GM13977 (cell line): ENCODE measurements at regions not wholly inside any gene's neighbourhood (a gene's known extent, or its start where the extent isn't known, plus 50 kb on each side); places are given as distances from the start of the nearest gene placed in this dataset.

Source experiments
- DNase-seq: peaks from one replicate; pipeline ENCODE4 v3.0.0; 2012; ENCODE audit warnings: low spot score
- in situ Hi-C: fragments of 300-500 bp; cut with MboI; formaldehyde crosslinking; loops from one replicate; pipeline ENCODE4 v1.12.0; 2022; ENCODE audit warnings: low sequenced_read_pairs, low pct_unique_long_range_greater_than_20kb, mixed read lengths, inconsistent platforms; ENCODE audit not compliant: unreplicated experiment
- TF ChIP-seq, protein P1 (sequence below): IDR thresholded peaks from 2 replicates; pipeline ENCODE4 v1.5.1; 2012; ENCODE audit warnings: mild to moderate bottlenecking, control low read depth; ENCODE audit not compliant: insufficient read depth; ENCODE audit errors: extremely low read depth, missing control alignments

DNA sequence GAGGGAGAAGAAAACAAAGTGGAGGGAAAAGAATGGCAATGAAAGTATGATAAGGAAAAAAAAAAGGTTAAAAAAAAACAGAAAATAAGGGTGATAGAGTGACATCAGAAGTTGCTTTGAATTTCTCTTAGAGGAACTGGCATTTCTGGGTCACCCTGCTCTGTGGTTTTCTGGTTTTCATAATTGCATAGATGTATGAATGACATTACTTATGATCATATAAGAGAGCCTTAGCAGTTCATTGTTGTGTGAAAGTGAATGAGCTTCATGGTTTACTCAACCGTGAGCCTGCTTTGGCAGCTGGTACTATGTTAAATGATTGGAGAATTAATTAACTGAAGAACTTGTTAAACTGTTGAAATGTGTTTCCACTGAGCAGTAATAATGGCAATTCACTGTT, 336.4 kb upstream of the FBXO33 start:
- TF ChIP-seq, protein P1, sequence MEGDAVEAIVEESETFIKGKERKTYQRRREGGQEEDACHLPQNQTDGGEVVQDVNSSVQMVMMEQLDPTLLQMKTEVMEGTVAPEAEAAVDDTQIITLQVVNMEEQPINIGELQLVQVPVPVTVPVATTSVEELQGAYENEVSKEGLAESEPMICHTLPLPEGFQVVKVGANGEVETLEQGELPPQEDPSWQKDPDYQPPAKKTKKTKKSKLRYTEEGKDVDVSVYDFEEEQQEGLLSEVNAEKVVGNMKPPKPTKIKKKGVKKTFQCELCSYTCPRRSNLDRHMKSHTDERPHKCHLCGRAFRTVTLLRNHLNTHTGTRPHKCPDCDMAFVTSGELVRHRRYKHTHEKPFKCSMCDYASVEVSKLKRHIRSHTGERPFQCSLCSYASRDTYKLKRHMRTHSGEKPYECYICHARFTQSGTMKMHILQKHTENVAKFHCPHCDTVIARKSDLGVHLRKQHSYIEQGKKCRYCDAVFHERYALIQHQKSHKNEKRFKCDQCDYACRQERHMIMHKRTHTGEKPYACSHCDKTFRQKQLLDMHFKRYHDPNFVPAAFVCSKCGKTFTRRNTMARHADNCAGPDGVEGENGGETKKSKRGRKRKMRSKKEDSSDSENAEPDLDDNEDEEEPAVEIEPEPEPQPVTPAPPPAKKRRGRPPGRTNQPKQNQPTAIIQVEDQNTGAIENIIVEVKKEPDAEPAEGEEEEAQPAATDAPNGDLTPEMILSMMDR, result no peak
- no peak for DNase-seq

DNA sequence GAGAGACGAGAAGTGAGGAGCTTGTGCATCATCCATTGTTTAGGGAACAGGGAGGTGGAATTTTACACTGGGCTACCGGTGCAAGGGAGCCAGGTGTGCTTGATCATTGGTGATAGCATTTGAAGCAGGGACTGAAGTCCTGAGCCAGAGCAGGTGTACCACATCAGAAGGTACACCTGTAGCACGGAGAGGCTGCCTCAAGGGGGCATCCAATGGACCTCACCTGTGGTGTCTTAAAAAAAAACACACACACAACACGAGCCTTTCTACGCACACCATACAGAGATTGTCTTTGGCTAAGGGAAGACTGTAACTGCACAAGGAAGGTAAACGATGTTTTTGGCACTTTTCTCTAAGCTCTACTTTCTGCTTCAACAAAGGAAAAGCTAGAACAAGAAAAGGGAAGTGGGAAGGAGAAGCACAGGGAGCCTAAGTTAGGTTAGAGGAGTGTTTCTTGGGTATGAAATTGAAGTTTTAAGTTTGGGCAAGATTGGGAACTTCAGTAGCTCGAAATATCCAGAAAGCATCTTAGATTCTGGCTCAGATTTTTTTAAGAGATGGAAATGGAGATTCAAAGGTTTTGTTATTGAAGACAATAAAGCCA, 334.3 kb upstream of the FBXO33 start:
- DNase-seq, result no peak
- TF ChIP-seq, protein P1, result no peak
- in situ Hi-C loops, result no loop called here

More for the DNA sequence above, 336.4 kb upstream of the FBXO33 start:
- in situ Hi-C loops, result no loop called here

DNA sequence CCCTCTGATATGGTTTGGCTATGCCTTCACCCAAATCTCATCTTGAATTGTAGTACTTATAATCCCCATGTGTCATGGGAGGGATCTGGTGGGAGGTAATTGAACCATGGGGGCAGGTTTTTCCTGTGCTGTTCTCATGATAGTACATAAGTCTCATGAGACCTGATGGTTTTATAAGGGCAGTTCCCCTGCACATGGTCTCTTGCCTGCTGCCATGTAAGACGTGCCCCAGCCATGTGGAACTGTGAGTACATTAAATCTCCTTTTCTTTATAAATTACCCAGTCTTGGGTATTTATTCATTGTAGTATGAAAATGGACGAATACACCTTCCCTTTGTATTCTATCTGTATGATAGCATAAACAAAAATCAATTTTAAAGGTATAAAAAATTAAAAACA, 333.4 kb upstream of the FBXO33 start:
- no peak for DNase-seq
- in situ Hi-C loops, result no loop called here
- TF ChIP-seq, protein P1, result no peak

DNA sequence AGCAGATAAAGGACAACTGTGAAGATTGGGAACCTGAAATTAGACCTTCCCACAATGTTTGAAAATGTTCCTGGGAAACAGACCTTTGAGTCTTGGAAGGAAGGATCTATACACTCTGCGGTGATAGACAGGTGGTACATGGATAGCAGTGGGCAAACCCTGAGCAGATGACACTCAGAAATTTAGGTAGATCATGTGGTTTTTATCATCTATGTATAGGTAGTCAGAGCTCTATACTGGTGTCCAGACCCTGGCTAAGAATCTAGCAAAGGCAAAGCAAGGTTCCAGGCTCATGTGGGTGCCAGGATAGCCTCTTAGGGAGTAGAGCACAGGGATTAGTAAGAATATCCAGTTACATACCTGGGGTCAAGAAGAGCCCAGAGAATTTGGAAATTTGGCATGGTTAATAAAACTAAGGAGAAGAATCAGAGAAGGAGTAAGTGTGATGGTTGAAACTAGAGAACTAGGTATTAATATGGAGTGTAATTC, 331.2 kb upstream of the FBXO33 start:
- TF ChIP-seq, protein P1, result no peak
- in situ Hi-C loops, result no loop called here
- no peak for DNase-seq

DNA sequence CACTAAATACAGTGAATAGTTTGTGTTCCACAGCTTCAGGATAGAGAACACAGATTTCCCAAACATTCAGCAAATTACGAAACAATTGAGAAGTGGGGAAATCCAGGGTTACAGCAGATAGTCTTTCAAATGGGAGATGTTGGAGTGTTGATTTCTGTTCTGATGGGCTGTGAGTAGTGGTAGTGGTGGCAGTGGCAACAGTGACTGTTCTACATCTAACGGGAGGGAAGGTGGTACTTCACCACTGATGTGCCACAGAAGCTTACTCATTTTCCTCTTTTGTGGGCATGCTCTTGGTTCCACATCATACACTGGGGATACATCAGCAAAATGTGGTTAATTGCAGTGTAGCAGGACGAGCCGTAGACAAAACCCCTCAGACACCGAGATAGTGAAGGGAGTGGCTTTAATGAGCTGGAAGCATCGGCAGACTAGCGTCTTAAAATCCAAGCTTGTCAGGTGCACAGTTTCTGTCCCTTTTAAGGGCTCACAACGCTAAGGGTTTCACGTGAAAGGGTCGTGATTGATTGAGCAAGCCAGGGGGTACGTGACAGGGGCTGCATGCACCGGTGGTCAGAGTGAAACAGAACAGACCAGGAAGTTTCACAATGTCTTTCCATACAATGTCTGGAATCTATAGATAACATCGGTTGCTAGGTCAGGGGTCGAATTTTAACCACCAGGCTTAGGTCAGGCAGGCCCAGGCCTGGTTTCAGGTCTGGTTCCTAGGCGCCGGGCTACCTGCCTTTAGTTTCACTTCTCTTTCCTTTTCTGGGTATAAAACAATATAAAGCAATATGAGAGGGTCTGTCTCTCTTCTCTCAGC, 330.6 kb upstream of the FBXO33 start:
- TF ChIP-seq, protein P1, result no peak
- no peak for DNase-seq

DNA sequence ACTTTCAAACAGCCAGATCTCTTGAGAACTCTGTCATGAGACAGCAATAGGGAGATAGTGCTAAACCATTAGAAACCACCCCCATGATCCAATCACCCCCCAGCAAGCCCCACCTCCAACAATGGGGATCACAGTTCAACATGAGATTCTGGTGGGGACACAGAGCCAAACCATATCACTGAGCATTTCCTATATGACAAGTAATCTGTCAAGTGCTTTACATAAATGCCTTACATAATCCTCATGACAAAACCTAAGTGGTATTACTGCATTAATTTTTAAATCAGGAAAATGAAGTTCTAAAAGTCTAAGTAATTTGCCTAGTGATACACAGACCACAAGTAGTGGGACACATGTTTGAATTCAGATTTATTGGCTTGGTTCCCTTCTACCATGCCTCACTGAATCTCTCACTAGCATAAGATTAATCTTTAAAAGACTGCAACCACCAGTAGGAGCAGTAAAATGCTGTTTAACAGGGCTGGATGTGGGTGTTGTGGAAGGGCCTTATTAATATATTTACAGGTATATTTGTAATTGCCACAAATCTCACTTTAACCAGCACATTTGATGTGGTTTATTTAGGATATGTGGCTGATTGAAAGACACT, 323.1 kb upstream of the FBXO33 start:
- in situ Hi-C loops, result no loop called here
- TF ChIP-seq, protein P1, result no peak
- no peak for DNase-seq

More for the DNA sequence above, 330.6 kb upstream of the FBXO33 start:
- in situ Hi-C loops, result no loop called here
